Glomerular visceral epithelial cell (primary cell): ENCODE measurements at regions not wholly inside any gene's neighbourhood (a gene's known extent, or its start where the extent isn't known, plus 50 kb on each side); places are given as distances from the start of the nearest gene placed in this dataset.
A peak's percentile ranks its signal among the peaks of the same experiment; 100 is the strongest.

Source experiments
- DNase-seq: peaks from one replicate; pipeline ENCODE4 v3.0.0-alpha.2; 2016; ENCODE audit errors: extremely low spot score

DNA sequence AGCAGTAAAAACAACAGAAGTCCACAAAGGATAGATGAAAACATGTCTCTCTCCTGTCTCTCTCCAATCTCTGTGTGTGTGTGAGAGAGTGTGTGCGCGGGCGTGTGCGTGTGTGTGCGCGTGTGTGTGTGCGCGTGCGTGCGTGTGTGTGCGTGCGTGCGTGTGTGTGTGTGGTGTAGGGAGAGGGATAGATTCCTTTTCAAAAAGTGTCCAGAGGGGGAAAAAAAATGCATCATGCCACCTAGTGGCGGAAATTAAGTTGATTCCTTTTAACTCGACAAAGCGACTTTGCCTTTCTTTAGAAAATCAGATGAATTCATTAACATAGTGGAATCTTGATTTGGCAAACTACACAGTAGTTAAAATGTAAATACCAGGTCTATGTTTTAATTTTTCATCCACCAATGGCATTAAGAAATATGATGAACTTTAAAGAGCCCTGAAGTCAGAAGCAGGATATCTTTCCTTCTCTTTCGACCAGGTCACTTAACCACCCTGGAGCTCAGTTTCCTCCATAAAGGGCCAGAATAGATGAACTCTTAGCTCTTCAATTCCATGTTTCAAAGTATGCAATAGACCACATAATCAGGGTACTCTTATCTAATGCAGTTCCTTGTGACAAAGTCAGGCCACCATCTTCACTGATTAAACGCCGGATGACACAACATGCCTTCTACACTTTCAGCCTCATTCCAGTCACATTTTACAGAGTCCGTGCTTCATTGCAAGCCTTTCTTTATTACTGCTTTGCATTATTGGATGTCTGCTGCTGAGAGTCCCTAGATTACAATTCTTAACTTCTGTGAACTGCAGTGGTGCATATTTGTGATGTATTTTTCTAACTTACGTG lies 162.8 kb downstream of the FBXO8 start:
- DNase-seq: peak; percentile 77

DNA sequence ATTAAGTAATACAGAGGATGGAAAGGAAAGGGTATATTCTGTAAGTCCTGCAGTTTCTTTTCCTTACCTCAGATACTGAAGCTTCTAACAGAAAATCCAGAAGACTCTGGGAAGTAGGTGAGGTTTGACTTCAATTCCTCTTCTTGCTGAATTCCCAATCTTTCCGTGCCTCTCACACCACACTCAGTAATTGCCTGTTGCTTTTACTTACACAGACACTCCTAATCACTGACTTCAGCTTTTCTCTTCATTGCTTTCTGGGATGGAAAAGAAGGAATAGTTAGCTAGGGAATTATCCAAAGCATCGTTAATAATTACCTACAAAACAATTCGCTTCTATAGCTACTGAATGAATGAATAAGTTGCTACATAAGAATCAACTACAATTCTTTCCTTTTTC lies 163.6 kb downstream of the FBXO8 start:
- DNase-seq: no peak

DNA sequence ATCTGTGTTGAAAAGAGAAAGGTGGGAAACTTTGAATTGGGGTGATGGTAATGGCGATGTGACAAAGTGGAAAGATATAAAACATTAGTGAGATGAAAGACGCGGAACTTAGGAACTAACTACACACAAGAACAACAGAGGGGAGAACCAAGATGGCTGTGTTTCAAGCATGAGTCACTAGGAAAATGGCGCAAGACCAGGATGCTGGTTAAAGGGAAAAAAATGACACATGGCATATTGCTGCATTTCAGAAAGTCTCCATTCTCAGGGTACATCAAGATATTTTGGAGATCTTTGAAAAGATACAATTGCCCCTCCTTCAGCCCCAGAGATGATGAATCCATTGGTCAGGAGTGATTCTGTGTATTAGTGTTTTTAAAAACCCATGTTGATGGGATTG lies 164.4 kb downstream of the FBXO8 start:
- DNase-seq: no peak

DNA sequence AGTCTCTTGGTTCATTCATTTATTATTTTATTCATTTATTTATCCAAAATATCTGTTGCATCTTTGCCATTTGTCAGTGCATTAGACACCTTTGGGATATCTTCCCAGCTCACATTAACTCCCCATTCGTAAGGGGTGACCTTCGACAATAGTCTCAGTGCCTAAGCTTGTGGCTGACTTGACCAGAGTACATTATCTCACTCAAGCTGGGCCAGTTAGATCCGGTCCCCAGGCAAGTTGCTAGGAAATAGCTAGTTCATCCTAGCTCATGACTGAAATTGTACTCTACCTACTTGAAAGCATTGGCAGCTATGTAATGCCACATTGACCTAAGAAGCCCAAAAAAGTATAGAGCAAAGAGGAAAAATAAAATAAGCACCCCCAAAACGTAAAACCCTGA lies 165.3 kb downstream of the FBXO8 start:
- DNase-seq: no peak

DNA sequence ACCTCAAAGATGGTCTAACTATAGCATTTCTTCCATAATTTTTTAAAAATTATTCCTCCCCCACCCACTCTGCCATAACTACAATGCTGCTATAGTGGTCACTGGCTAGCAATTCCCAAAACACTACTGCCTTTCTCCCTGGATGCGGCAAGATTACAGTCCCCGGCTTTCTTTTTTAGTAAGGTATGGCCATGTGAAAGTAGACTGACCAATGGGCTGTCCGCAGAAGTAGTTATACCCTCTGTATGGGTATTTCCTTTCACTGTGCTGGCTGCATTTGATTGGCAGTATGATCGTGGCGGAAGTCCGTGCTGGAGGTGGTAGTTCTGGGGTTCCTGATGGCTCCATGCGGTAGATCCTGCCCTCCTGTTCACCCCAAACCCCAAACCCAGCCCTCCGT lies 166.0 kb downstream of the FBXO8 start:
- DNase-seq: no peak

DNA sequence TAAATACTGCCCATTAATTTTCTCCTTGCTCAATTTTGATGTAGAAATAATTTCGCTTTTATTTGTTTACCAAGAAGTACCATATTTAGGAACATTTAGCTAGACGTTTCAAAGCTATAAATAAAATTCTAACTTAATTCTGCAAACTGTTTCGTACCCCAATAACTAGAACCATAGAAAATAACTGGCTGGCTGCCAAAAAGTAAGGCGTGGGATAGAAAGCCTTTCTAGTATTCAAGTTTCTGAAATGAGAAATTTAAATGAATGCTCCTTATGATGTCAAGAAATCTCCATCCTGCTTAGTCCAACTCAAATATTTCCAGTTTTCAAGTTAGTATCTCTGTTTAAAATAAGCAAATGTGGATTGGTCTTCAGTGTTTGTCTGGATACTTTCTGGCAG lies 167.4 kb downstream of the FBXO8 start:
- no peak for DNase-seq

DNA sequence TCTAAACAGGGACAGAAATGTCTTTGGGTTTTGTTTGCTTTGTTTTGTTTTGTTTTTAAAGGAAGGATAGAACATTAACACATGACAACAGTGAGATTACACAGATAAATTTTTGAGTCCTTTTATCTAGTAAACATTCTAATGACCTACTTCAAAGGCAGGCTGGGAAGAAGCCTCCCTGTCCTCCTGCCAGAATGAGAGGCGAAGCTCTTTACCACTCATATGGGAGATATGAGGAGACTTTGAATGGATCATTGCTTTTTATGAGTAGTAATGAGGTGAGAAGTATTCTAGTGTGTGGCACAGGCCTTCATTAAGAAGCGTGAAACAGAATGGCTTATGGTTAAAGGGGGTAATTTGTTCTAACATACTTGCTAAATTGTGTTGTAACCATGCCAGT lies 172.0 kb downstream of the FBXO8 start:
- no peak for DNase-seq

DNA sequence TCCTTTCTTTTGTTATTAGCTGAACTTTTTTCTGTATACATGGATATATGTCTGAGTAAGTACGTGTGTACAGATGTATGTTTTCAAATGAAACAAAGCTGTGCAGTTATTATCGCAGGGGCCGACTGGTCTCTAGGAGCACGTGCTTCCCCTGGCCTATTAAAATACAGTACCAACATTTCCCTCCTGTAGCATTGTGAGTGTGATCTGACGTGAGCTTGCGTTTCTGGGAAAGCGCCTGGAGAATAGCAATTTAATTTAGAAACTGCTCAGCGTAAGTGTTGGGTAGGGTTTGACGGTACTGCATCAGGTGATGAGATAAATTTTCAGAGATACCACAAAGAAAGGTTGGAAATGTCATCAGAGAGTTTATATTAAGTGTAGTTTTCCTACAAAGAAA lies 173.3 kb downstream of the FBXO8 start:
- DNase-seq: no peak

DNA sequence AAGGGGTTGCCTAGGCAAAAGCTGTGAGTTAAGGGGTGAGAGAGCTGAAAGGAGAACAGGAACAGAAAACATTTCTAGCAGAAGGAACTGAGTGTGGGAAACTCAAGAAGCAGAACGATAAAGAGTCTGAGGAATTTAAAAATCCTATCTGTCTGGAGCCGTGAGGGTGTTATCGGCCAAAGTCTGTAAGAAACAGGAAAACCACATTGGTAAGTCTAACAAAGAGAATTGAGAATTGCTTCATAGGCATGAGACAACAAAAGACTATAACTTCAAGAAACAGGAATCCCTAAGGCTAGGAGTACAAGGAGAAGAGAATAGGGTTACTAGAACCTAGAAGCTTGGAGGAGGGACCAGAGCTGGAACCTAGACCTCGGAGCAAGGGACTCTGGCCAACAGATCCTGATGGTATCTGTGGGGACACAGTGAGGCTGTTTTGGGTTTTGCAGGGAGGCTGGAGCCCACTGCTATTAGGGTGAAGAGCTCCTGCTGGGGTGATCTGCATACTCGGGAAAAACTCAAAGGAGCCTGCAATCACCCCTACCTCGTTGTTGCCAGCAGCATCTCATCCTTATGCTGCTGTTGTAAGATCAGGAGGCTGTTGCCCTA lies 175.6 kb downstream of the FBXO8 start:
- no peak for DNase-seq

DNA sequence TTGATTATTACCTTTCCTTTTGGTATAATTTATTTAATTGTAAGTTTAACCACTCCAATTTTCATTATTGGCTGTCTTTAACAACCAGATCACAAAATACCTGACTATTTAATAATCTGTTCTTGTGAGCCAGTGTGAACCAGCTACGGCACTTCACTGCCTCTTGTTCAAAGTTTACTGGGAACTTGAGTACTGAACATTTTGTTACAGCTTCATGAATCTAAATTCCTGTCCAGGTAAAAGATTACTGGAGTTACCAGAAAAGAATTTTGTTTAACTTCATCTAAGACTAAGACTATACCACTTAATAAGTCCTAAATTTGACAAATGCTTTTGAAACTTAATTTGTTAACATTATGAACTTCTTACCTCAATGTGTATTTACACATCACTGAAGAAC lies 178.3 kb downstream of the FBXO8 start:
- DNase-seq: no peak

DNA sequence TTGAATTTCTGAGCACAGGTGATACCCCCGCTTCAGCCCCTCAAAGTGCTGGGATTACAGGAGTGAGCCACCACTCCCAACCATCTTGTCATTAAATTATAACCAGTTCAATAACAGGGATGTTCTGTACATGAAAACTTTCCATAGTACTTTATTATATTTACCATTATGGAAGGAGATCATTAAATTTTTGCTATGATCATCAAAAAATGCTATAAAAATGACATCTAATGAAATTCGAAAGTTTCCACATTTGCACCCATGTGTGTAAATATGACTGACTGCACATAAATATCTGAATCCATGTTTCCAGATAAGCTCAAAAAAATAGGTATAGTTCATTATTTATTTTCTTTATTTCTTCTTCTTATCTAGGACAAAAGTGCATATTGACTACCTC lies 182.6 kb downstream of the FBXO8 start:
- no peak for DNase-seq

DNA sequence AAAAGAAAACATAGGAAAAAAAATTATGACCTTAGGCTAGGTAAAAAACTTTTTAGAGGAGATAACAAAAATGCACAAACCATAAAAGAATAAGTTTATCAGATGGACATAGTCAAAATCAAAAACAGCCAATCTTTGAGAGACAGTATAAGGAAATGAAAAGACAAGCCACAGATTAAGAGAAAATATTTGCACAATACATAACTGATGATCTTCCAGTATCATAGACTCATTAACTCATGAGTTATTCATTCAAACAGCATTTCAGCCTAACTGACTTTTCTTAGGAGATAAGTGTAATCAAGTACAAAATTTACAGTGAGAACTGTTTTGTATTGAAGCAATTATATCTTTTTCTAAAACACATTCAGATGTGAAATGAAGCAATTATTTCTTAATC lies 183.8 kb downstream of the FBXO8 start:
- DNase-seq: no peak

DNA sequence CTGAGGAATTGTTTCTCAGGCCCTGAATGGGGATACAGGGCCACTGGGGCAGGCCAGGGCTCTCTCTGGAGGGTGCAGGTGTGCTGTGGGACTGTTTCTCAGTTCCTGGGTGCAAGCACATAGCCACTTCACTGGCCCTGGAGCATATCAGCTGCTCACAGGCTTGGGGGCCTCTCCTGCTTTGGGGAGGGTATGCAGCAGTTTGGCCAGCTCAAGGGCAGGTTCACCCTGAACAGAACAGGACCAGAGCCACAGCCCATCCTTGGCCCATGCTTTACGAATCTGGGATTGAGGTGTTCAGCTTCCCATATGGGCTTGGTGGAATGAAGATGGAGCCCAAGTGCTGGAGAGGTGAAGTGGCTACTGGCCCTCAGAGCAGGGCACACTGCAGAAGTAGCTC lies 186.5 kb downstream of the FBXO8 start:
- DNase-seq: no peak

DNA sequence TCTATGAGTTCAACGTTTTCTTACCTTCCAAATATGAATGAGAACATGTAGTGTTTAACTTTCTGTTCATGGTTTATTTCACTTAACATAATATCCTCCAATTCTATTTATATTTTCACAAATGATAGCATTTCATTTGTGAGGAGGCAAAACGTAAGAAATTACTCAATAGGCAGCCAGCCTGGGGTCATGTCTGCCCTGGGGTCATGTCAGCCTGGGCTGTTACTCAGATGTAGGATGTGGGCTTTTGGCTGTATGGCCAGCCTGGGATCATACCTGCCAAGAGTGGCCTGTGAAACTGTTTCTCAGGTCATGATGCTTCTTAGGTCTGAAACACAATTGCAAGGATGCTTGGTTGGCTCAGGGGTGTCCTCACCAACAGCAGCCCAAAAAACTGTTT lies 187.0 kb downstream of the FBXO8 start:
- DNase-seq: no peak

DNA sequence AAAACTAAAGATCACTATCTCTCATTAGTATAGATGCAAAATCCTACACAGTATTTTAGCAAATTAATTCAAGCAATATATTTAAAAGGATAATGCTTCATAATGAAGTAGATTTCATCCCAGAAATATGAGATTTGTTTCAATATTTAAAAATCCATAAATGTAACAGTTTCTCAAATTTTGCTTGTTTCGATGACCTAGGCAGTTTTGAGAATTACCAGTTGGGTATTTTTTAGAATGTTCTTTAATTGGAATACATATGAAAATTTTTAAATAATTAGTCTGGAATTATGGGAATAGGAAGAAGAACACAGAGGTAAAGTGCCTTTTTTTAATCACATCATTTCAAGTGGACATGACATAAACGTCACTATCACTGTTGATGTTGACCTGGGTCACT lies 192.3 kb downstream of the FBXO8 start:
- no peak for DNase-seq

DNA sequence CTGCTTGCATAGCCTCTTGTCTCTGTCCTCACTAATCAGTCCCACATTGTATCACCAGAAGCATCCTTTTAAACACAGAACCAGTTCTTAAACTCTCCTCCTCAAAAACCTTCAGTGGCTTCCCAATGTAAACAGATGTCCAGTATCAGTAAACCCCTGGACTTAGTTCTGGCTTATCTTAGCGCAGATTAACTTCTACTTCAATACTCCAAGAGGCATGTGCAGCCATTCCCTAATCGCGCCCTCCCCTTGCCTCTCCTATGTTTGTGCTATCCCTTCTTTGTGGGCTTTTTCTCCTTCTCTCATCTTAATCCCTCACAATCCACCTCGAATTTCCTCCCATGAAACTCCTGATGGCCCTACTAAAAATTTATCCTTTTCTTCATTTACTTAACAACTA lies 193.8 kb downstream of the FBXO8 start:
- no peak for DNase-seq

DNA sequence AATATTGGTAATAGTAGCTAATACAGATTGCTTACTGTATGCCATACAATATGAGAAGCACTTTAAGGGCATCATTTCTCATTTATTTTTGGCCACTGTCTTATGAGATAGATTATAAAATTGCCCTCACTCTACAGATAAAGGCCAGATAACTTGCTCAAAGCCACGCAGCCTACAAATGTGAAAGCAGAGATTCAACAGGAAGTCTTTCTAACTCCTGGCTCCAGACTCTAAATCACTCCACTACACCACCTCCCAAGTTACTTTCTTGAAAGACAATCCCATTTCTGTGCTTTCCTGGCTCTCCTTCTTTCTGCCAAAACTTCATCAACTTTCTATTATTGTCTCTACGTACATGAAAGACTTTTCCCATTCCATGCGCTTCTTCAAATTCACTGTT lies 194.7 kb downstream of the FBXO8 start:
- no peak for DNase-seq

DNA sequence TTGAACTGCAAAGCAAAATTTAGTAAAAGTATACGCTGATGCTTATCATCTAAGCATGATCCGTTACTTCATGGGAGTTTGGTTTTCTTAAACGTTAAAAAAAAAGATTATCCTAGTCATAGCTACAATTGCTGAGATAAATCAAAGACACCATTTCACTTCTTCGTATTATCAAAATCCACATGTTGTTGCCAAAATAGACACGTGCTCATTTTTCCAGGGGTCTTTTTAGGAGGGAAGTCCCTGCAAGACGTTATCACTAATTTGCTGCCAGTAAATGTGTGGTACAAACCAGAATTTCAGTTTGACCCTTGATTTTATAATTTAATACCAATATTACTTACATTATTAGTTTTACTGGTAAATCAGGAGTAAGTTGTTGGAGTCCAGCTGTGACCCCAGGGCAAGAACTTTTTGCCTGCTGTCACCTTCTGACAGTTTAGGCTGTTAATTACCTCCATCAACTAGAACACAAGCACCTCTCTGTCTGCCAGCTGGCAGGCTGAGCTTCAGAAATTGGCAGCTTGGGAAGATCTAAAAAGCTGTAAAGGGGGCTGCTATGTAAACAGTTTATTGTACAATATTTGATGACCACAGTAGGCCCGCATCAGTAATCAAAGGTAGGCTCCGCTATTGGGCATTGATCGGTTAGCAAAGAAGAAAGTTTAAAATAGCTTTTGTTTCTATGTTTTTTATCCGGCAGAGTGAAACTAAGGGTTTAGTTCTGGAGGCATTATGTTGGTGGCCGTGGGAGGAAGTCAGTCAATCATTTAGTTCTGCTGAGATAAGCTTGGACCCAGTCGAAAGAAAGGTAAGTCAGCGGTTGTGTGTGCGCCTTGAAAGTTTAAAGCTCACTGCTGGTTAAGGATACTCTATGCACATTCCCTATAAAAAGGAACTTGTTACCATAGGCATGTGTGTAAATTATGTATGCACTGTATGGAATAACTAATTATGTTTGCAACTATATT lies 196.4 kb downstream of the FBXO8 start:
- no peak for DNase-seq

DNA sequence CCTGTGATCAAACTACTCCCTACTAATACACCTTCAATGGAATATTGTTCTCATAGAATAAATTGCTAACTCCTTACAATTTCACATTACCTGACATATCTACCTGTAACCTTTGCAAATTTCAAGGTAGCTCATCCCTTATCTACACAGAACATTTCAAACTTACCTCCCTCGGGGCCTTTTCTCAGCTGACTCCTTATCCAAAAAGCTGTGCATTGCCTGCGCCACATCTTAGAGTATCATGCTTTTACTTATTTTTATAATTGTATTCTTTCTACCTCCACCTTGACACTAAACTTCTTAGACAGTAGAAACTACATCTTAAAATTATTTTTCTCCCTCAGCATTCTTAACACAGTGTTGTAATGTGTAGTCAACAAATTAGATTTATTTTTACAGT lies 198.5 kb downstream of the FBXO8 start:
- DNase-seq: no peak

DNA sequence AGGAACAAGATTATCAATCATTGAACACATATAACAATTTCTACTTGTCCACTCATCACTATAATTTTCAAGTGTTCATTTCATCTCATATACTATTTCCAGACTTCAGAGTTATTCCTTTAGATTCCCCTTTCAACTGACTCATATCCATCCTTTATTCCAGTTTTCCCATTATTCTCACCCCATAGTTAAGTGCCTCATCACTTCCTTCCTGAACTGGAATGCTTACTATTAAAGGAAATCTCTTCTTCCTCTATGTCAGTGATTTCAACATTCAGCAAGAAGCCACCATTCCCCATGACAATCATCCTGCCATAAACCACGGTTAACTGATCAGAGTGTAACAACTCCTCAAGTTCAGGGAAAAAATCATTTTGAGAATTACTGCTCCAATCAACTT lies 198.9 kb downstream of the FBXO8 start:
- no peak for DNase-seq

DNA sequence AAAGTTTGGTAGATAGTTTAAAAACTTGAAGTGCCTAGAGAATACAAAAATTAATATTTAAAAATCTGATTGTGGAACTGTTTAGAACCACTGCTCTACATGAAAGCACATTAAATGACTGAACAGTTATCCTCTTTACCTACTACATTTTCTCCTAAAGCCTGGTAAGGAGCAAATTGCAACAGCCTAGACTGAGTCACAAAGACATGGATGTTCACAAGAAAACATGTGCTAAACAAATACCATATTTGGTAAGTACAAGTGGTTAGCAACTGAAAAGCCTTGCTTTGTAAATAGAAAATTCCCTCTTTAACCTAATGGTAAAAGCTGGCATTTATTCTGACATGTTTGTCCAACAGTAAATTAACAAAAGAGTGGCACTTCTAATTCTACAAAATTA lies 203.1 kb downstream of the FBXO8 start:
- no peak for DNase-seq

DNA sequence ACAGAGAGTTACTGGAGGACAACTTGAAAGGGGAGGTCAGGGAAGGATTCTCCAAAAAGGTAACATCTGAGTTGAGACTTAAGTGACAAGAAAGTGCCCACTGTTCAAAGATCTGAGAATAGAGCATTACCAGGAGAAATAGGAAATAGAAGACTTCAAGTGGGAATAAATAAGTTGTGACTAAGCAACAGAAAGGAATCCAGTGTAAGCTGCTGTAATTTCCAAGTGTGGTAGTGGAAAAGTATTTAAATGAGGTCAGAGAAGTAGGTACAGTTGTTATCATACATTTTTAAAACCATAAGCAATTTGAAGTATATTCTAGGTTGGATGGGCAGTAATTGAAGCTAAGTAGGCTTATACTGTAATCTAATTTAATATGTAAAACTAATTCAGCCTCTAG lies 211.9 kb downstream of the FBXO8 start:
- no peak for DNase-seq
